ENCODE measurements at regions not wholly inside any gene's neighbourhood (a gene's known extent, or its start where the extent isn't known, plus 50 kb on each side); places are given as distances from the start of the nearest gene placed in this dataset.

DNA sequence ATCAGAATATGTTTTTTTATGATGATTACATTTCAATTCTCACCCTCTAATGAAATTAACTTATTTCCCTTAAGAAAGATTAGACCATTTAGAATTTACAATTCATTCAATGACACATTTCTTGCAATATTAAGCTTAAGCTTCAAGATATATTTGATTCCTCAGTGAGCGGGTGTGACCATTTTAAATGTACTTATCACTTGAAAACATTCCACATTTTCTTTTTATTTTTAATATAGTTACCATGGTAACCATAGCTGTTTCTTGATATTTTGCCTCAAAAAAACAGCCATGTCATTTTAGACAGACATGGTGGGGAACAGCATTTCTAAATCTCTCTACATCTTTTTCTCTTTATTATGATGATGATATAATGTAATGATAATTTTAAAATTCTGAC, 1029.0 kb upstream of the B3GALT2 start:
- H3K9ac ChIP-seq (ENCODE audit: low read length) = no peak overlapping the region
- no peak overlapping the region for H3K27ac ChIP-seq (ENCODE audit: low read depth, low read length, poor library complexity, severe bottlenecking)
- peaks cover 63% of the 10 kb centered on the region for H3K36me3 ChIP-seq (ENCODE audit: insufficient read depth, low read length)
- no peak for TF ChIP-seq CTCF (IDR thresholded peaks at IDR 0.05; ENCODE audit: low read length)
- TF ChIP-seq EZH2 (IDR thresholded peaks at IDR 0.05; ENCODE audit: borderline replicate concordance, low read length) = no peak
- no peaks in the 10 kb centered on the region for H4K20me1 ChIP-seq (ENCODE audit: insufficient read depth, low read length)
- peaks cover 11% of the 10 kb centered on the region; the same call in 1 of the 2 replicates for H3K9me3 ChIP-seq (ENCODE audit: low read length)
- no peak overlapping the region for H3K4me3 ChIP-seq (ENCODE audit: low read depth, low read length, poor library complexity, severe bottlenecking)
- no peaks in the 10 kb centered on the region for H3K4me1 ChIP-seq (ENCODE audit: insufficient read depth, low read length, severe bottlenecking)
- no peaks in the 10 kb centered on the region for H3F3A ChIP-seq (ENCODE audit: insufficient read depth, low read length)
- no peak overlapping the region for H2AFZ ChIP-seq (ENCODE audit: low read length)
- peaks cover 13% of the 10 kb centered on the region for H3K79me2 ChIP-seq (ENCODE audit: insufficient read depth, low read length)
- H3K9me2 ChIP-seq (ENCODE audit: low read depth, low read length) = no peaks in the 10 kb centered on the region
- no peaks in the 10 kb centered on the region for H3K27me3 ChIP-seq (ENCODE audit: insufficient read depth, low read length)
- H3K4me2 ChIP-seq (ENCODE audit: low read length) = no peak overlapping the region

GRCh38 chr1:194214735-194215134, 1028.3 kb upstream of the B3GALT2 start:
- Histone ChIP-seq H3K4me1 (ENCODE audit: insufficient read depth, low read length, severe bottlenecking) (no peaks in the 10 kb centered on the region), H3K27me3 (ENCODE audit: insufficient read depth, low read length) (no peaks in the 10 kb centered on the region), H4K20me1 (ENCODE audit: insufficient read depth, low read length) (no peaks in the 10 kb centered on the region), H2AFZ (ENCODE audit: low read length) (no peak overlapping the region), H3K9me3 (ENCODE audit: low read length) (peaks cover 11% of the 10 kb centered on the region; the same call in 1 of the 2 replicates), H3K36me3 (ENCODE audit: insufficient read depth, low read length) (peaks cover 64% of the 10 kb centered on the region), H3K4me3 (ENCODE audit: low read depth, low read length, poor library complexity, severe bottlenecking) (no peak overlapping the region), H3K27ac (ENCODE audit: low read depth, low read length, poor library complexity, severe bottlenecking) (no peak overlapping the region), H3K9me2 (ENCODE audit: low read depth, low read length) (no peaks in the 10 kb centered on the region), H3K9ac (ENCODE audit: low read length) (no peak overlapping the region), H3K4me2 (ENCODE audit: low read length) (no peak overlapping the region), H3F3A (ENCODE audit: insufficient read depth, low read length) (no peaks in the 10 kb centered on the region), H3K79me2 (ENCODE audit: insufficient read depth, low read length) (peaks cover 15% of the 10 kb centered on the region)
- TF ChIP-seq CTCF (IDR thresholded peaks at IDR 0.05; ENCODE audit: low read length) = no peak
- TF ChIP-seq EZH2 (IDR thresholded peaks at IDR 0.05; ENCODE audit: borderline replicate concordance, low read length) = no peak

DNA sequence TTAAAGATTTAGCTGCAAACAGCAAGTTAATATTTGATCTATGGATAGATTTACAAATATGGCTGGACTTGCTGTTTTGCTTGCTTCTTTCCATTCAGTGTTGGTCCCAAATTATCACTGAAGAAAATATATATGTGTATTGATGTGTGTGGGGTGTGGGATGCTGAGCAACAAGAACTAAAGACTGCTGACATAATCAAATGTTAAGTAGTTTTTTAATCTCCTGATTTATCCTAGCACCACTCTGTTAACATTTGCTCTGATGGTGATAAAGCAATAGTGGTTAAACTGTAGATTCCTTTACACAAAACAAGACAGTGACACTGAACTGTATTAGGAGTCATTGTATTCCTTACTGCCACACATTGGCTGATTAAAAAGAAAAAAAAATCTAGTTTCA, 1023.5 kb upstream of the B3GALT2 start:
- Histone ChIP-seq H3K79me2 (ENCODE audit: insufficient read depth, low read length) (peaks cover 18% of the 10 kb centered on the region), H3K4me2 (ENCODE audit: low read length) (no peak overlapping the region), H4K20me1 (ENCODE audit: insufficient read depth, low read length) (no peaks in the 10 kb centered on the region), H3K4me3 (ENCODE audit: low read depth, low read length, poor library complexity, severe bottlenecking) (no peak overlapping the region), H3K9me2 (ENCODE audit: low read depth, low read length) (no peaks in the 10 kb centered on the region), H3K36me3 (ENCODE audit: insufficient read depth, low read length) (peaks cover 44% of the 10 kb centered on the region), H3K27me3 (ENCODE audit: insufficient read depth, low read length) (no peaks in the 10 kb centered on the region), H3F3A (ENCODE audit: insufficient read depth, low read length) (no peaks in the 10 kb centered on the region), H3K27ac (ENCODE audit: low read depth, low read length, poor library complexity, severe bottlenecking) (no peak overlapping the region), H3K9me3 (ENCODE audit: low read length) (peaks cover 5% of the 10 kb centered on the region; the same call in 1 of the 2 replicates), H3K4me1 (ENCODE audit: insufficient read depth, low read length, severe bottlenecking) (no peaks in the 10 kb centered on the region), H3K9ac (ENCODE audit: low read length) (no peak overlapping the region), H2AFZ (ENCODE audit: low read length) (no peak overlapping the region)
- TF ChIP-seq EZH2 (IDR thresholded peaks at IDR 0.05; ENCODE audit: borderline replicate concordance, low read length) (no peak), CTCF (IDR thresholded peaks at IDR 0.05; ENCODE audit: low read length) (no peak)
